GM12878 (cell line): ENCODE measurements at regions not wholly inside any gene's neighbourhood (a gene's known extent, or its start where the extent isn't known, plus 50 kb on each side); places are given as distances from the start of the nearest gene placed in this dataset.

Experiments used
- ATAC-seq: fragments of 200-7000 bp; cut with Tn5 transposase; 3 replicates; pipeline ENCODE4 v1.9.1; 2020; ENCODE audit warnings: mild to moderate bottlenecking, moderate library complexity
- BruUV-seq: library from RNA; stranded (reverse); fragments of 400-500 nt; replicated peaks from 2 replicates; lab custom pipeline; 2021; lab: Mats Ljungman, UMichigan
- CTCF ChIA-PET: fragments of 300-600 bp; sonication (Branson Sonifier 250); formaldehyde crosslinking; extraction: SDS; loops from one replicate; lab custom pipeline; 2021; ENCODE audit warnings: inconsistent platforms; lab: Yijun Ruan, JAX
- POLR2A ChIA-PET: fragments of 350-600 bp; formaldehyde crosslinking; extraction: SDS; loops from one replicate; lab custom pipeline; 2021; ENCODE audit warnings: inconsistent platforms; lab: Charles Lee
- RAD21 ChIA-PET: fragments of 300-600 bp; sonication (Branson Sonifier 250); formaldehyde crosslinking; loops from one replicate; lab custom pipeline; 2023; ENCODE audit warnings: antibody characterized with exemption; ENCODE audit not compliant: unreplicated experiment; lab: Charles Lee
- SMC1A ChIA-PET: fragments of 300-600 bp; sonication (Branson Sonifier 250); formaldehyde crosslinking; loops from one replicate; lab custom pipeline; 2023; ENCODE audit not compliant: unreplicated experiment, uncharacterized antibody; lab: Charles Lee
- DNase-seq: peaks from one replicate; pipeline ENCODE4 v3.0.0-alpha.2; 2011; ENCODE audit warnings: low read depth, low spot score
- FAIRE-seq: peaks from 3 replicates; lab custom pipeline; 2011; peaks lifted over from hg19 to GRCh38; lab: Jason Lieb, UNC
- H2AFZ ChIP-seq: 2 replicates; pipeline ENCODE4 v1.6.0; 2011; ENCODE audit warnings: low read depth, low read length, control low read depth; ENCODE audit not compliant: control insufficient read depth
- H3K27ac ChIP-seq: 2 replicates; pipeline ENCODE4 v1.5.1; 2011; ENCODE audit warnings: control low read depth; ENCODE audit not compliant: control insufficient read depth, insufficient read depth
- H3K27me3 ChIP-seq, 2 experiments: replicated peaks in 1 of 2; 2 replicates each; pipeline versions ENCODE4 v1.6.0 to v1.6.1; 2011; ENCODE audit warnings: low read length in 1 of 2; ENCODE audit not compliant: control insufficient read depth in 2 of 2, insufficient read depth in 2 of 2
- H3K36me3 ChIP-seq, 2 experiments: 2 replicates each; pipeline ENCODE4 v1.5.1; 2011; ENCODE audit warnings: low read length in 1 of 2; ENCODE audit not compliant: control insufficient read depth in 2 of 2, insufficient read depth in 2 of 2
- H3K4me1 ChIP-seq: 2 replicates; pipeline ENCODE4 v1.6.1; 2011; ENCODE audit warnings: mild to moderate bottlenecking, low read length, moderate library complexity, mixed read lengths; ENCODE audit not compliant: control insufficient read depth, insufficient read depth
- H3K4me2 ChIP-seq: 2 replicates; pipeline ENCODE4 v1.6.0; 2011; ENCODE audit warnings: control low read depth; ENCODE audit not compliant: control insufficient read depth, insufficient read depth
- H3K4me3 ChIP-seq: fragments of 200-600 bp; sonication (generic); 2 replicates; pipeline ENCODE4 v1.5.1; 2016
- H3K79me2 ChIP-seq: 2 replicates; pipeline ENCODE4 v1.6.0; 2011; ENCODE audit warnings: low read length; ENCODE audit not compliant: control insufficient read depth, insufficient read depth
- H3K9ac ChIP-seq: 2 replicates; pipeline ENCODE4 v1.8.0; 2011; ENCODE audit warnings: low read length, control low read depth, mixed read lengths; ENCODE audit not compliant: control insufficient read depth, insufficient read depth
- H3K9me3 ChIP-seq: replicated peaks from 3 replicates; pipeline ENCODE4 v1.5.1; 2011; ENCODE audit warnings: mild to moderate bottlenecking, low read length; ENCODE audit not compliant: control insufficient read depth, insufficient read depth
- H4K20me1 ChIP-seq: 2 replicates; pipeline ENCODE4 v1.6.0; 2011; ENCODE audit not compliant: control insufficient read depth, insufficient read depth
- CTCF ChIP-seq, 3 experiments: IDR thresholded peaks in 2 of 3; conservative IDR thresholded peaks in 1 of 3; 2 replicates each; pipeline ENCODE4 v1.5.1; 2011; ENCODE audit warnings: low read depth in 3 of 3, low read length in 3 of 3, mild to moderate bottlenecking in 3 of 3, control low read depth in 2 of 3, moderate library complexity in 2 of 3, inconsistent platforms in 1 of 3, mixed read lengths in 1 of 3; ENCODE audit not compliant: control insufficient read depth in 2 of 3, insufficient read depth in 1 of 3; ENCODE audit errors: extremely low read depth in 1 of 3
- ETV6 ChIP-seq, 2 experiments: fragments of 450-650 bp in 1 of 2; IDR thresholded peaks in 1 of 2; conservative IDR thresholded peaks in 1 of 2; 2 replicates each; pipeline ENCODE4 v1.6.1; 2014; ENCODE audit warnings: antibody characterized with exemption in 1 of 2, borderline replicate concordance in 1 of 2, low read depth in 1 of 2, mild to moderate bottlenecking in 1 of 2, moderate library complexity in 1 of 2
- ZNF384 ChIP-seq: IDR thresholded peaks from 2 replicates; pipeline ENCODE4 v1.6.1; 2012; ENCODE audit warnings: low read depth, mild to moderate bottlenecking, low read length, improper control_type of control experiment, borderline replicate concordance
- WGBS: methylation state at CpG from one replicate; pipeline ENCODE4 v1.1.6; 2016; ENCODE audit warnings: low lambda C conversion rate; ENCODE audit not compliant: insufficient replicate concordance, insufficient coverage; ENCODE audit errors: missing lambda C conversion rate; 5-methylcytosine and 5-hydroxymethylcytosine counted together
- in situ Hi-C: fragments of 300-500 bp; cut with MboI; formaldehyde crosslinking; loops from 9 replicates; pipeline ENCODE4 v1.14.3; 2018; ENCODE audit warnings: mixed read lengths
- intact Hi-C: fragments of 100-400 bp; cut with micrococcal nuclease; formaldehyde crosslinking; loops from one replicate; pipeline ENCODE4 v1.14.2; 2022; ENCODE audit not compliant: unreplicated experiment

- Histone ChIP-seq H3K4me2 (no peak overlapping the region), H3K9me3 (no peaks in the 10 kb centered on the region), H3K79me2 (no peaks in the 10 kb centered on the region), H3K4me3 (no peak overlapping the region), H4K20me1 (no peaks in the 10 kb centered on the region), H3K4me1 (no peaks in the 10 kb centered on the region), H3K27me3 (no peaks in the 10 kb centered on the region; a peak in 1 of 4 replicates), H3K36me3 (no peaks in the 10 kb centered on the region)
- DNase-seq (no peak), ATAC-seq (peak; percentile 48; the same call in 1 of the 3 replicates), FAIRE-seq (no peak)
- WGBS, result 12% methylated on average over 3 of the region's 3 CpGs
- CTCF ChIA-PET, result interaction anchor here (1.0 kb wide), 1 partner anchor 10 kb away, joined by 3 read pairs; no protein-coding TSS in a partner anchor
- RAD21 ChIA-PET, result interaction anchor here (1.2 kb wide), 1 partner anchor 78 kb away, joined by 6 read pairs; no protein-coding TSS in a partner anchor
- in situ Hi-C loops, result no loop called here
- TF ChIP-seq CTCF (IDR thresholded peaks at IDR 0.05 in 2 of 3, conservative IDR thresholded peaks at IDR 0.05 in 1 of 3; ENCODE audit: control insufficient read depth in 2 of 3, extremely low read depth in 1 of 3, insufficient read depth in 1 of 3, low read depth in 3 of 3, low read length in 3 of 3) (no peak), ZNF384 (peak; percentile 33; the same call in 1 of the 2 replicates), ETV6 (conservative IDR thresholded peaks at IDR 0.05 in 1 of 2, IDR thresholded peaks at IDR 0.05 in 1 of 2; ENCODE audit: borderline replicate concordance in 1 of 2, low read depth in 1 of 2) (no peak)
- TF ChIP-seq, all 136 proteins: peak for 1
- POLR2A ChIA-PET, result interaction anchor here (0.7 to 1.0 kb wide), 2 partner anchors 11 to 17 kb away, joined by 3 to 5 read pairs; no protein-coding TSS in a partner anchor
- intact Hi-C loops, result no loop called here
- no peak overlapping the region for H3K9ac ChIP-seq
- H2AFZ ChIP-seq, result no peak overlapping the region
- no peak overlapping the region for H3K27ac ChIP-seq
- no TSS peak for BruUV-seq
- SMC1A ChIA-PET, result interaction anchor here (0.6 to 2.6 kb wide), 3 partner anchors 10 to 1680 kb away, joined by 3 to 13 read pairs (median 4); no protein-coding TSS in a partner anchor
Measured at GRCh38 chr3:140832883-140833282, 108.8 kb upstream of the SLC25A36 start.
